ENCODE measurements at regions not wholly inside any gene's neighbourhood (a gene's known extent, or its start where the extent isn't known, plus 50 kb on each side); places are given as distances from the start of the nearest gene placed in this dataset.

- Histone ChIP-seq H3K27me3 (no peaks in the 10 kb centered on the region), H3K4me1 (no peaks in the 10 kb centered on the region), H3K27ac (no peak overlapping the region), H3K4me3 (no peak overlapping the region), H3K36me3 (ENCODE audit: low read depth, missing control alignments) (no peaks in the 10 kb centered on the region), H3K9me3 (no peaks in the 10 kb centered on the region)
- TF ChIP-seq CTCF (IDR thresholded peaks at IDR 0.05) = no peak
- TF ChIP-seq POLR2A (IDR thresholded peaks at IDR 0.05) = no peak
- no peak for DNase-seq
- intact Hi-C loops (cut with DNase I; ENCODE audit: low total_unique reads) = no loop called here
- 87 to 89% methylated on average over 3 of the region's 3 CpGs for WGBS, 2 donors
Observed at GRCh38 chr2:5332925-5333324, 359.3 kb upstream of the SOX11 start.

- H3K36me3 ChIP-seq (ENCODE audit: low read depth, missing control alignments) = no peaks in the 10 kb centered on the region
- H3K9me3 ChIP-seq = no peaks in the 10 kb centered on the region
- no peaks in the 10 kb centered on the region for H3K4me1 ChIP-seq
- no peak for DNase-seq
- H3K27me3 ChIP-seq = no peaks in the 10 kb centered on the region
- intact Hi-C loops (cut with DNase I; ENCODE audit: low total_unique reads) = no loop called here
- H3K4me3 ChIP-seq = no peak overlapping the region
- TF ChIP-seq POLR2A (IDR thresholded peaks at IDR 0.05) = no peak
- TF ChIP-seq CTCF (IDR thresholded peaks at IDR 0.05) = no peak
- no peak overlapping the region for H3K27ac ChIP-seq
Observed at GRCh38 chr2:5339473-5339872, 352.7 kb upstream of the SOX11 start.

GRCh38 chr2:5343785-5344335, 348.3 kb upstream of the SOX11 start:
- TF ChIP-seq CTCF (IDR thresholded peaks at IDR 0.05) (no peak), POLR2A (IDR thresholded peaks at IDR 0.05) (no peak)

GRCh38 chr2:5352286-5352685, 339.9 kb upstream of the SOX11 start:
- no peaks in the 10 kb centered on the region for H3K36me3 ChIP-seq (ENCODE audit: low read depth, missing control alignments)
- H3K4me3 ChIP-seq = no peak overlapping the region
- H3K4me1 ChIP-seq = no peaks in the 10 kb centered on the region
- no peak overlapping the region for H3K27ac ChIP-seq
- H3K27me3 ChIP-seq = no peaks in the 10 kb centered on the region
- no peak for DNase-seq
- TF ChIP-seq POLR2A (IDR thresholded peaks at IDR 0.05) = no peak
- TF ChIP-seq CTCF (IDR thresholded peaks at IDR 0.05) = no peak
- 70 to 87% methylated on average over 2 of the region's 2 CpGs for WGBS, 2 donors
- H3K9me3 ChIP-seq = no peaks in the 10 kb centered on the region
- intact Hi-C loops (cut with DNase I; ENCODE audit: low total_unique reads) = no loop called here

More at GRCh38 chr2:5343785-5344335, 348.3 kb upstream of the SOX11 start:
- H3K4me3 ChIP-seq = no peak overlapping the region
- intact Hi-C loops (cut with DNase I; ENCODE audit: low total_unique reads) = no loop called here
- H3K27me3 ChIP-seq = no peaks in the 10 kb centered on the region
- no peak overlapping the region for H3K27ac ChIP-seq
- no peaks in the 10 kb centered on the region for H3K36me3 ChIP-seq (ENCODE audit: low read depth, missing control alignments)
- no peaks in the 10 kb centered on the region for H3K4me1 ChIP-seq
- no peak for DNase-seq
- 82 to 83% methylated on average over 4 to 6 of the region's 6 CpGs for WGBS, 2 donors
- H3K9me3 ChIP-seq = no peaks in the 10 kb centered on the region

- Histone ChIP-seq H3K4me1 (no peaks in the 10 kb centered on the region), H3K27ac (no peak overlapping the region), H3K4me3 (no peak overlapping the region), H3K27me3 (no peaks in the 10 kb centered on the region), H3K9me3 (no peaks in the 10 kb centered on the region), H3K36me3 (ENCODE audit: low read depth, missing control alignments) (no peaks in the 10 kb centered on the region)
- intact Hi-C loops (cut with DNase I; ENCODE audit: low total_unique reads) = no loop called here
- DNase-seq = no peak
- TF ChIP-seq CTCF (IDR thresholded peaks at IDR 0.05) (no peak), POLR2A (IDR thresholded peaks at IDR 0.05) (no peak)
- 0 to 47% methylated on average over 1 of the region's 1 CpG for WGBS, 2 donors
Observed at GRCh38 chr2:5353565-5353964, 338.6 kb upstream of the SOX11 start.
